HCT116 (cell line): ENCODE measurements at regions not wholly inside any gene's neighbourhood (a gene's known extent, or its start where the extent isn't known, plus 50 kb on each side); places are given as distances from the start of the nearest gene placed in this dataset.

Experiments
- ATAC-seq: fragments of 200-7000 bp; cut with Tn5 transposase; 2 replicates; pipeline ENCODE4 v1.9.1; 2020; ENCODE audit warnings: mild to moderate bottlenecking, moderate library complexity
- BruUV-seq: library from RNA; stranded (reverse); fragments of 400-500 nt; replicated peaks from 2 replicates; lab custom pipeline; 2021; lab: Mats Ljungman, UMichigan
- CTCF ChIA-PET: fragments of 300-600 bp; sonication (Branson Sonifier 250); formaldehyde crosslinking; loops from one replicate; lab custom pipeline; 2021; ENCODE audit warnings: antibody characterized with exemption; lab: Charles Lee
- POLR2A ChIA-PET: fragments of 300-600, 350-600 bp; sonication (Branson Sonifier 250); formaldehyde crosslinking; loops from one replicate; lab custom pipeline; 2021; ENCODE audit warnings: antibody characterized with exemption; lab: Charles Lee
- RAD21 ChIA-PET, 2 experiments: fragments of 300-600 bp; sonication (Branson Sonifier 250); formaldehyde crosslinking; loops; one replicate each; lab custom pipeline; 2023; ENCODE audit warnings: low total read pairs in 2 of 2; ENCODE audit not compliant: uncharacterized antibody in 2 of 2, unreplicated experiment in 2 of 2, low non-redundant PET in 1 of 2; lab: Charles Lee
- DNase-seq: peaks from one replicate; pipeline ENCODE4 v3.0.0-alpha.2; 2010; ENCODE audit warnings: low read depth, low spot score
- H2AFZ ChIP-seq: fragments of 200-600 bp; shearing (Covaris generic), sonication (generic); 2 replicates; pipeline ENCODE4 v1.6.1; 2017; ENCODE audit warnings: low read depth, mixed run types, mixed read lengths, antibody characterized with exemption, low read length; ENCODE audit not compliant: poor library complexity, severe bottlenecking
- H3K27ac ChIP-seq: 2 replicates; pipeline ENCODE4 v1.5.1; 2012; ENCODE audit warnings: low read depth, low read length
- H3K27me3 ChIP-seq: fragments of 200-600 bp; sonication (generic); 2 replicates; pipeline ENCODE4 v1.6.1; 2016; ENCODE audit warnings: mixed run types, low read length, mixed read lengths; ENCODE audit not compliant: insufficient read depth
- H3K36me3 ChIP-seq, 2 experiments: fragments of 200-500 bp in 1 of 2; fragments of 200-600 bp in 1 of 2; sonication (Bioruptor generic) in 1 of 2; sonication (generic) in 1 of 2; 2 replicates each; pipeline versions ENCODE4 v1.5.1 to v1.6.1; 2014 to 2016; ENCODE audit warnings: low read length in 2 of 2, inconsistent platforms in 1 of 2, mixed read lengths in 1 of 2, mixed run types in 1 of 2; ENCODE audit not compliant: insufficient read depth in 2 of 2, control insufficient read depth in 1 of 2
- H3K4me1 ChIP-seq, 2 experiments: fragments of 200-600 bp in 1 of 2; sonication (generic) in 1 of 2; 2 replicates each; pipeline versions ENCODE4 v1.5.1 to v1.6.1; 2012 to 2017; ENCODE audit warnings: low read length in 2 of 2, inconsistent platforms in 1 of 2, mild to moderate bottlenecking in 1 of 2, mixed read lengths in 1 of 2, mixed run types in 1 of 2, moderate library complexity in 1 of 2; ENCODE audit not compliant: insufficient read depth in 2 of 2, control insufficient read depth in 1 of 2
- H3K4me2 ChIP-seq: fragments of 200-600 bp; sonication (generic); 2 replicates; pipeline ENCODE4 v1.6.1; 2017; ENCODE audit warnings: mixed run types, low read length, mixed read lengths
- H3K4me3 ChIP-seq, 2 experiments: fragments of 200-600 bp in 1 of 2; sonication (generic) in 1 of 2; replicated peaks in 1 of 2; 2 replicates each; pipeline ENCODE4 v1.5.1; 2011 to 2016; ENCODE audit warnings: low read length in 2 of 2, control low read depth in 1 of 2, low read depth in 1 of 2, mild to moderate bottlenecking in 1 of 2, mixed read lengths in 1 of 2, mixed run types in 1 of 2
- H3K79me2 ChIP-seq: fragments of 200-600 bp; sonication (generic); 2 replicates; pipeline ENCODE4 v1.6.1; 2017; ENCODE audit warnings: mild to moderate bottlenecking, mixed run types, low read length, moderate library complexity, mixed read lengths; ENCODE audit not compliant: insufficient read depth
- H3K9ac ChIP-seq: fragments of 200-600 bp; sonication (generic); 2 replicates; pipeline ENCODE4 v1.6.1; 2016; ENCODE audit warnings: low read length, mixed read lengths
- H3K9me2 ChIP-seq: fragments of 200-600 bp; sonication (generic), shearing (Covaris generic); 2 replicates; pipeline ENCODE4 v1.6.1; 2017; ENCODE audit warnings: mixed run types, mild to moderate bottlenecking, moderate library complexity; ENCODE audit not compliant: insufficient read depth
- H3K9me3 ChIP-seq, 2 experiments: fragments of 200-500 bp in 1 of 2; fragments of 200-600 bp in 1 of 2; sonication (Bioruptor generic) in 1 of 2; sonication (generic) in 1 of 2; 2 replicates each; pipeline ENCODE4 v1.6.1; 2014 to 2017; ENCODE audit warnings: low read length in 2 of 2, mixed read lengths in 2 of 2, inconsistent platforms in 1 of 2, low read depth in 1 of 2, mild to moderate bottlenecking in 1 of 2, mixed run types in 1 of 2, moderate library complexity in 1 of 2; ENCODE audit not compliant: control insufficient read depth in 1 of 2, insufficient read depth in 1 of 2
- H4K20me1 ChIP-seq: fragments of 200-600 bp; sonication (generic), shearing (Covaris generic); 2 replicates; pipeline ENCODE4 v1.6.1; 2017; ENCODE audit warnings: mixed run types, mild to moderate bottlenecking, moderate library complexity; ENCODE audit not compliant: insufficient read depth
- CEBPB ChIP-seq: IDR thresholded peaks from 2 replicates; pipeline ENCODE4 v1.6.1; 2012; ENCODE audit warnings: low read depth
- EGR1 ChIP-seq: IDR thresholded peaks from 2 replicates; pipeline ENCODE4 v1.6.1; 2012; ENCODE audit warnings: low read depth
- ELF1 ChIP-seq: IDR thresholded peaks from 2 replicates; pipeline ENCODE4 v1.6.1; 2012; ENCODE audit warnings: low read depth, borderline replicate concordance
- EZH2 ChIP-seq: fragments of 200-600 bp; sonication (generic); IDR thresholded peaks from 2 replicates; pipeline ENCODE4 v1.6.1; 2017; ENCODE audit warnings: antibody characterized with exemption, mixed run types
- JUND ChIP-seq: IDR thresholded peaks from 2 replicates; pipeline ENCODE4 v1.6.1; 2012
- POLR2AphosphoS5 ChIP-seq: IDR thresholded peaks from 2 replicates; pipeline ENCODE4 v1.6.1; 2011; ENCODE audit warnings: mild to moderate bottlenecking, low read depth, low read length, moderate library complexity
- REST ChIP-seq: IDR thresholded peaks from 2 replicates; pipeline ENCODE4 v1.6.1; 2012; ENCODE audit warnings: low read depth
- SIN3A ChIP-seq: IDR thresholded peaks from 2 replicates; pipeline ENCODE4 v1.6.1; 2012; ENCODE audit warnings: low read depth
- SP1 ChIP-seq: IDR thresholded peaks from 2 replicates; pipeline ENCODE4 v1.6.1; 2012; ENCODE audit warnings: low read depth
- SRF ChIP-seq: IDR thresholded peaks from 2 replicates; pipeline ENCODE4 v1.6.1; 2012; ENCODE audit warnings: low read depth
- TCF7L2 ChIP-seq: IDR thresholded peaks from 2 replicates; pipeline ENCODE4 v1.7.0; 2011; ENCODE audit warnings: borderline replicate concordance, inconsistent platforms; ENCODE audit not compliant: insufficient read depth, insufficient read length; ENCODE audit errors: extremely low read depth
- intact Hi-C: fragments of 100-400 bp; cut with micrococcal nuclease; formaldehyde crosslinking; loops from 2 replicates; pipeline ENCODE4 v1.10.0; 2022
- TF ChIP-seq, protein P1 (sequence below): IDR thresholded peaks from 2 replicates; pipeline ENCODE4 v1.6.1; 2011; ENCODE audit warnings: mild to moderate bottlenecking, low read length, moderate library complexity; ENCODE audit not compliant: insufficient replicate concordance; ENCODE audit errors: extremely low read depth
- TF ChIP-seq, protein P2 (sequence below): IDR thresholded peaks from 2 replicates; pipeline ENCODE4 v1.6.1; 2012

DNA sequence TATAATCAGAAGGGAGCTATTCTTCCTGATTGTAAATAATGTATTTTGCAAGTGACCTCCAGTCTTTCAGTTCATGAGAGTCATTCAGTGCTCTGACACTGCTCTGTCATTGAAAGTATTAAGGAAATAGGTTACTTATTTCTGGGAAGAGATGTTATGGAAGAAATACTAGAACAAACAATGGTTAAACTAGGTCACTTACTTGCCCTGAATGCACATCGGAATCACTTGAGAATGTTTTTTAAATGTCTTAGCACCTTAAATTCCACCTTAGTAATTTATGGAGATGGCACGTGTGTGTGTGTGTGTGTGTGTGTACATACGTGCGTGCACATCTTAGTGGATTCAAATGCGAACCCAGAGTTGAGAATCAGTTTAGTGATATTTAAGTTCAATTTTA lies 126.6 kb upstream of the KCNH7 start:
- no TSS peak for BruUV-seq
- CTCF ChIA-PET = no interaction called here

GRCh38 chr2:162964513-162964912 lies 125.9 kb upstream of the KCNH7 start:
- Histone ChIP-seq H4K20me1 (no peaks in the 10 kb centered on the region), H2AFZ (no peak overlapping the region), H3K27ac (no peak overlapping the region), H3K9me3 (no peaks in the 10 kb centered on the region), H3K79me2 (no peaks in the 10 kb centered on the region), H3K36me3 (no peaks in the 10 kb centered on the region), H3K4me3 (no peak overlapping the region), H3K4me2 (no peak overlapping the region), H3K9ac (no peak overlapping the region), H3K9me2 (no peaks in the 10 kb centered on the region), H3K4me1 (no peaks in the 10 kb centered on the region), H3K27me3 (no peaks in the 10 kb centered on the region)
- DNase-seq = no peak
- no peak for ATAC-seq
- intact Hi-C loops = no loop called here
- CTCF ChIA-PET = no interaction called here
- POLR2A ChIA-PET = no interaction called here
- RAD21 ChIA-PET = no interaction called here
- BruUV-seq = no TSS peak
- no peak for TF ChIP-seq SP1
- TF ChIP-seq JUND = no peak
- TF ChIP-seq EGR1 = no peak
- TF ChIP-seq, protein P1, sequence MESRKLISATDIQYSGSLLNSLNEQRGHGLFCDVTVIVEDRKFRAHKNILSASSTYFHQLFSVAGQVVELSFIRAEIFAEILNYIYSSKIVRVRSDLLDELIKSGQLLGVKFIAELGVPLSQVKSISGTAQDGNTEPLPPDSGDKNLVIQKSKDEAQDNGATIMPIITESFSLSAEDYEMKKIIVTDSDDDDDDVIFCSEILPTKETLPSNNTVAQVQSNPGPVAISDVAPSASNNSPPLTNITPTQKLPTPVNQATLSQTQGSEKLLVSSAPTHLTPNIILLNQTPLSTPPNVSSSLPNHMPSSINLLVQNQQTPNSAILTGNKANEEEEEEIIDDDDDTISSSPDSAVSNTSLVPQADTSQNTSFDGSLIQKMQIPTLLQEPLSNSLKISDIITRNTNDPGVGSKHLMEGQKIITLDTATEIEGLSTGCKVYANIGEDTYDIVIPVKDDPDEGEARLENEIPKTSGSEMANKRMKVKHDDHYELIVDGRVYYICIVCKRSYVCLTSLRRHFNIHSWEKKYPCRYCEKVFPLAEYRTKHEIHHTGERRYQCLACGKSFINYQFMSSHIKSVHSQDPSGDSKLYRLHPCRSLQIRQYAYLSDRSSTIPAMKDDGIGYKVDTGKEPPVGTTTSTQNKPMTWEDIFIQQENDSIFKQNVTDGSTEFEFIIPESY = no peak
- no peak for TF ChIP-seq REST
- TF ChIP-seq TCF7L2 = no peak
- no peak for TF ChIP-seq ELF1

More for the DNA sequence above, 126.6 kb upstream of the KCNH7 start:
- H3K4me1 ChIP-seq = no peaks in the 10 kb centered on the region
- H3K9me2 ChIP-seq = no peaks in the 10 kb centered on the region
- no peak overlapping the region for H3K27ac ChIP-seq
- no peak for TF ChIP-seq POLR2AphosphoS5
- TF ChIP-seq SP1 = no peak
- no peak for TF ChIP-seq SIN3A
- no peak for TF ChIP-seq JUND
- no peak for TF ChIP-seq EZH2
- TF ChIP-seq, protein P2, sequence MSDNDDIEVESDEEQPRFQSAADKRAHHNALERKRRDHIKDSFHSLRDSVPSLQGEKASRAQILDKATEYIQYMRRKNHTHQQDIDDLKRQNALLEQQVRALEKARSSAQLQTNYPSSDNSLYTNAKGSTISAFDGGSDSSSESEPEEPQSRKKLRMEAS = no peak
- no peak for TF ChIP-seq CEBPB
- no peak for TF ChIP-seq SRF
- TF ChIP-seq TCF7L2 = no peak
- TF ChIP-seq, protein P1 = no peak
- TF ChIP-seq, all 23 proteins: peak for 0
- H3K4me2 ChIP-seq = no peak overlapping the region
- H3K9ac ChIP-seq = no peak overlapping the region
- ATAC-seq (no peak), DNase-seq (no peak)
- no peaks in the 10 kb centered on the region for H3K36me3 ChIP-seq
- intact Hi-C loops = no loop called here
- ChIA-PET POLR2A (no interaction called here), RAD21 (no interaction called here)
- H3K79me2 ChIP-seq = no peaks in the 10 kb centered on the region
- no peaks in the 10 kb centered on the region for H4K20me1 ChIP-seq
- H3K9me3 ChIP-seq = no peaks in the 10 kb centered on the region
- no peaks in the 10 kb centered on the region for H3K27me3 ChIP-seq
- H2AFZ ChIP-seq = no peak overlapping the region
- no peak overlapping the region for H3K4me3 ChIP-seq
